HG02588 (cell line): ENCODE measurements at regions not wholly inside any gene's neighbourhood (a gene's known extent, or its start where the extent isn't known, plus 50 kb on each side); places are given as distances from the start of the nearest gene placed in this dataset.
A peak's percentile ranks its signal among the peaks of the same experiment; 100 is the strongest.
"Not testable (repeated sequence)": the region's sequence is repeated elsewhere in the genome, so short reads cannot be mapped to it uniquely, and the experiment has no call there.

Source experiments
- ATAC-seq: cut with Tn5 transposase; IDR thresholded peaks from one replicate; pipeline ENCODE4 v1.9.1; 2021; ENCODE audit warnings: mild to moderate bottlenecking, moderate library complexity; ENCODE audit not compliant: unreplicated experiment

DNA sequence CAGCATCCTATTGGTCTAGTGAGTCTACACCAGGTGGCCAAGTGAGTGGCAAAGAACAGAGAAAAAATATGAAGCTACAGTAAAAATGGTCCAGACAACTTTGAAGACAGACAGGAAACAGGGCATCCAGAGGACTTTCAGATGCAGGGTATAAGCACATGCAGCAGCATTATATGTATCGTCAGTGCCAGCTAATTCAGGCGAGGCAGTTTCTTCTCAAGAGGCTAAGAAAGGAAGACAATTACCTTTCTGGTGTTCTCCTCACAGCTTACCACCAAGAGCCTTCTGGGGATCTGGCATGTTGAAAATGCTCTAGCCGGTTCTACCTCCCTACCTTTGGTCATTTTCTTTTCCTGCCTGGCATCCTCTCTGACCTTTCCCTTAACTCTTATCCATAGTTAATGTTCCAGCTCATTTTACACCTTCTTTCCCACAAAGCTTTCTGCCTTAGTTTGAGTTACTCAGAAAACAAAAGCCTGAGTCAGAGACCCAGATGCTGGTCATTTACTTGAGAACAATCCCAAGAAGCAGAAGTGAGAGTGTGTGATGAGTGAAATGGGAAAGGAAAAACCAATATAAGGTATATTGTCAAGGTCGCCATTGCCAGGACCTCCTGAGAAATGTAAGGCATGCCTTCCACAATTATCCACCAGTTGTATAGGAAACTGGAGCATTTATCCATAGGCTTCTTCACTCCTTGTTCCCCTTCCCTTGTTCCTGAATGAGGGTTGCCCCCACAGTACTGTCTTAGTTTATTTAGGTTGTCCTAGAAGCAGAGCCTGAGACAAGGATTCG lies 444.1 kb downstream of the PLPP3 start:
- ATAC-seq, result peak; percentile 60

DNA sequence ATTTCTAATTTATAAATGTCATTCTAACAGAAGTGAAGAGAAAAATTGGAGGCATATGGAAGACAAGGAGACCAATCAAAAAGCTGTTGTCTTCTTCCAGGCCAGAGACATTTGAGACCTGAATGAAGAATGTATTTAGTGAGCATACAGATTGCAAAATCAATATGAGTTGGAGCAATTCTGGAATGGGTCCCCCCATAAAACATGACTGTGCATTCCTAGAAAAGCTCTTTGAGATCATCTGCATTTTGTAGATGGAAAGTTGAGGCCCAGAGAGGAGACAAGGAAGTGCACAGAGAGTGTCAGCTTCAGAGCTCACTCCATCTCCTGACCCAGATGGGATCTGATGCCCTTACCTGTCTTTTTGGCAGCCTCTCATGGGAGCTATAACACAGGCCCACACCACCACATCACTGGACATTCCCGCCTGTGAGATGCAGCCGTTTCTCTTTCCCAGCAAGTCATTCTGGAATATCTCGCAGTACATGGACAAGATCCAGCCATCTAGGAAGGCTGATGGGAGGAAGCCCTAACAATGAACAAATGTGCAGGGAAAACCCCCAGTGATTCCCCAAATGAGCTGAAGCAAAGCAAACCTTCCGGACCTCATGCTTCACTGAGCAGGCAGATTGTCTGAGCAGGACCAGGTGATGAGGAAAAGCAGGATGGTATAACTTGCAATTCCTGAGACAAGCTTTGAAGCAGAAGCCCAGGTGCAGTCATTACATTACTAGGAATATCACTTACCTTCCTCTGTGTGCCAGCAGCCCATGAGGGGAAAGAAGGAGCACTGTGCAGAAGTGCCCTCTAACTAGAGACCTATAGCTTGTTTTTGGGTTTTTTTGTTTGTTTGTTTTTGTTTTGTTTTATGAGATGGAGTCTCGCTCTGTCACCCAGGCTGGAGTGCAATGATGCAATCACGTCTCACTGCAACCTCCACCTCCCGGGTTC lies 445.6 kb downstream of the PLPP3 start:
- ATAC-seq, result peak; percentile 57

DNA sequence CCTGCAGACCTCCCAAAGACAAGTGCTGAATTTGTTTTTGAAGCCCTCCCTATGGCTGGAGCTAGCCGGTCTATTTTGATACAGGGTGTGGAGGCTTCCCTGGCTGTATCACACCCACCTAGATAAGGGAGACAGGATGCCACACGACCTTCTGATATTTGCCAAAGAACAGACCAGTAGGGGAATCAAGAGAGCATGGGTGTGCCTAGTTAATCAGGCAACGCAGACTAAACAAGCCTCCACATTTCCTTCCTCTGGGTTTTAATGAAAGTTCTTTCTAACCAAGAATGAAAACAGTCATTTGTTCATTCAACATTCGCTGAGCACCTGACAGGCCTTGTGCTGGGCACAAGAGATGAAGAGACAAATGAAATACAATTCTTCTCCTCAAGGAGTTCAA lies 446.8 kb downstream of the PLPP3 start:
- no peak for ATAC-seq

DNA sequence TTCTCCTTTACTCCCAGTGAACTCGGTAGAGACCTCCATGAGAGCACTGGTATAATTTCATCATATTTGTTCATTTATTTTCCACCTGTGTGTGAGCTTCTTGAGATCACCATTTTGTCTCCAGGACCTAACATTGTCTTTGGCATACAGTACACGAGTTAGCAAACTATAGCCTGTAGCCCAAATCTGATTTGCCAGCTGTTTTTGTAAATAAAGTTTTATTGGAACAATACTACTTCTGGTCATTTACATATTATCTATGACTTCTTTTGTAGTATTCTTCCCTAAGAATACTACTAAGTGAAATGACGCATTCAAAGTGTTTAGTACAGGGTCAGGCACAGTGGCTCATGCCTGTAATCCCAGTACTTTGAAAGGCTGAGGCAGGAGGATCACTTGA lies 449.5 kb downstream of the PLPP3 start:
- ATAC-seq, result no peak

DNA sequence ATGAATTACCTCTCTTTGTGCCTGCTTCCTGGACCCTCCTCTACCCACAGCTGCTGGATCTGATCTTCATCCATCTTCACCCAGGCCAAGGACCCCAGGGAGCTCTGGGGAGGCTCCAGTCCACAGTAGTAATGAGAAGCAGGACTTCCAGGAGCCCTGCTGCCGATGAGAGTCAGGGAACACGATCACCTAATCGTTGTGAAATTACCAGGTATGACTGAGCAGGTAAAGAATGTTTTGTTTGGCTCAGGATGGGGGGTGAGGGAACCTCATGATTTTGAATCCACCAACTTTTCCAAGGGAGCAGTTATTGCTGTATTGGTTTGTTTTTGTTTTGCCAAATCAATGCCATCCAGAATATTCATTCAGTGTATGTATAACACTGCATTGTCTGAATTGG lies 454.0 kb downstream of the PLPP3 start:
- ATAC-seq, result no peak

DNA sequence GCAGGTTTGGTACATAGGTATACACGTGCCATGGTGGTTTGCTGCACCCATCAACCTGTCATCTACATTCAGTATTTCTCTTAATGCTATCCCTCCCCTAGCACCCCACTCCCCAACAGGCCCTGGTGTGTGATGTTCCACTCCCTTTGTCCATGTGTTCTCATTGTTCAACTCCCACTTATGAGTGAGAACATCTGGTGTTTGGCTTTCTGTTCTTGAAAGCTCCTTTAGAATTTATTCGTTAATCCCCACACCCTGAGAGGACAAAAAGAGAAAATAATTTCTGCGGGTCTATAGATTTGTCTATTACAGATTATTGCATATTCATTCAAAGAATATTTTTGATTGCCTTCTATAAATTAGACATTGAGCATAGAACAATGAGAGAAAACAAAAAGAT lies 455.5 kb downstream of the PLPP3 start:
- no peak for ATAC-seq

DNA sequence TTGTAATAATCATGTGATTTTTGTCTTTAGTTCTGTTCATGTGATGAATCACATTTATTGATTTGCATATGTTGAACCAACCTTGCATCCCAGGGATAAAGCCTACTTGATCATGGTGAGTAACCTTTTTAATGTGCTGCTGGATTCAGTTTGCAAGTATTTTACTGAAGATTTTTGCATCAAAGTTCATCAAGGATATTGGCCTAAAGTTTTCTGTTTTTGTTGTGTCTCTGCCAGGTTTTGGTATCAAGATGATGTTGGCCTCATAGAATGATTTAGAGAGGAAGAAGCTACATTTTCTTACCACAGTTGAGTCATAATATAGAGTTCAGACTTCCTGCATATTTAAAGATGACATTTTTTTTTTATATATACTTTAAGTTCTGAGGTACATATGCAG lies 455.9 kb downstream of the PLPP3 start:
- no peak for ATAC-seq

DNA sequence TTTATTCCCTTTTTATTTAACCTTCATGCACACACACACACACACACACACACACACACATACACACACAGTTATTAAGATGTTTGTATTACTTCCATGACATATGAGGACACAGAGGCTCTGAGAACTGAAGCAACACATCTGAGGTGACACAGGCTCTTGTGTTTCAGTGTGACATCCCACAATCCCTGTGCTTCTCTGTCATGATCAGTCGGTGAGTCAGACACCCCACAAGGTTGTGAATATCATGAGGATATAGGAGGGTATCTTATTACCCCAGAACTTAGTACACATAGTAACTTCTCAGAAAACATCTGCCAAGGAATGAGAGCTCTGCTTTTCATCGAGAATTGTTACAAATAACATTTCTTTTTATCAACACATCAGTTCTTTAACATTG lies 459.3 kb downstream of the PLPP3 start:
- ATAC-seq, result no peak

DNA sequence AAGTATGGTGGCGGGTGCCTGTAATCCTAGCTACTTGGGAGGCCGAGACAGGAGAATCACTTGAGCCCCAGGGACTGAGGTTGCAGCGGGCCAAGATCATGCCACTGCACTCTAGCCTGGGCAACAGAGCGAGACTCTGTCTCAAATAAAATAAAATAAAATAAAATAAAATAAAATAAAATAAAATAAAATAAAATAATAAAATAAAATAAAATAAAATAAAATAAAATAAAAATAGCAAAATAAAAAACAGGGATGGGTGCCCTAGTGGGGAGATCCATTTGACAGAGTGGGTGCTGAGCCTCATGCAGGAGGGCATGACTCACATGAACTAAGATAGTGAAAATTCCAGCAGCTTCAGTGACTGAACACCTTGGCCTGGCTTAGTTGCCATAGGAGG lies 460.7 kb downstream of the PLPP3 start:
- not testable (repeated sequence) for ATAC-seq

DNA sequence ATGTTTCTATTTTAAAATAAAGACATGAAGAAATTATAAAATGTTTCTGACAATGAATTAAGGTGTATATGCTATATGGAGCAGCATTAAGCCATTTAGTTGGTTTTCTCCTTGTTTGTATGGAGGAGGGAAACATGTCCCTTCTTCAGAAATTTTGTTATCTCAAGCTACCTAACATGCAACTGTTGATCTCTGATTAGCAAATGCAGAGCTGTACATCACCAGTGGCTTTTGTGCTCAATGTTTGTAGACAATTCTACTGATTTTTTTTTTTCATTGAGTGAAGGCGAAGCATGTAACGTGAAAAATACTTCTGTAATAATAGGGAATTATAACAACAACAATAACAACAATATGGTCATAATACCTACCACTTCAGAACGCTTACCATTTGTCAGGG lies 463.7 kb downstream of the PLPP3 start:
- ATAC-seq, result no peak

DNA sequence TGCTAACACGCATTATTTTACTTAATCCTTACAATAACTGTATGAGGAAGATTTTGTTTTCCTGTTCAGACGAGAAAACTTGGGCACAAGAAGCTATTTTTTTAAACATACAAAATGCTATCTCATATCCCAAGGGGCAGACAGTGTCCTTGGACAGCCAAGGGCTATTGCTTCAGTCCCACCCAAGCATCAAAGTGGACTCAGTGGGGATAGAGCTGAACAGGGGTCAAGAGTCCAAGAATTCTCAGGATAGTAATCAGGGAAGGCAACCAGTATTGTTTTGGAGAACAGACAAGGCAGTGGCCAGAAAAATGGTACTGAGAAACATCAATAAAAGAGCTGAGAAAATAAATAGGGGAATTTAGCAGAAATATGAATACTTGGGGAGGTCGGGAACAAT lies 465.7 kb downstream of the PLPP3 start:
- no peak for ATAC-seq

DNA sequence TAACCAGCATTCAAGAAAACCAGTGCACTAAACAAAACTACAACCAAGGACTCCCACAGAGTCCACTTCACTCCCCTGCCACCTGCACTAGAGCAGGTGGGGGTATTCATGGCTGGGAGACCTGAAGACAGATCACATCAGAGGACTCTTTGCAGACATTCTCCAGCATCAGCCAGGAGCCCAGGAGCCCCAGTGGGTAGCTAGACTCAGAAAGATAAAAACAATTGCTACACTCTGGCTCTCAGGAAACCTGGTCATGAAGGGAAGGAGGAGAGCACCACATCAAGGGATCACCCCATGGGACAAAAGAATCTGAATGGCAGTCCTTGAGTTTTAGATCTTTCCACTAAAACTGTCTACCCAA lies 472.1 kb downstream of the PLPP3 start:
- no peak for ATAC-seq

DNA sequence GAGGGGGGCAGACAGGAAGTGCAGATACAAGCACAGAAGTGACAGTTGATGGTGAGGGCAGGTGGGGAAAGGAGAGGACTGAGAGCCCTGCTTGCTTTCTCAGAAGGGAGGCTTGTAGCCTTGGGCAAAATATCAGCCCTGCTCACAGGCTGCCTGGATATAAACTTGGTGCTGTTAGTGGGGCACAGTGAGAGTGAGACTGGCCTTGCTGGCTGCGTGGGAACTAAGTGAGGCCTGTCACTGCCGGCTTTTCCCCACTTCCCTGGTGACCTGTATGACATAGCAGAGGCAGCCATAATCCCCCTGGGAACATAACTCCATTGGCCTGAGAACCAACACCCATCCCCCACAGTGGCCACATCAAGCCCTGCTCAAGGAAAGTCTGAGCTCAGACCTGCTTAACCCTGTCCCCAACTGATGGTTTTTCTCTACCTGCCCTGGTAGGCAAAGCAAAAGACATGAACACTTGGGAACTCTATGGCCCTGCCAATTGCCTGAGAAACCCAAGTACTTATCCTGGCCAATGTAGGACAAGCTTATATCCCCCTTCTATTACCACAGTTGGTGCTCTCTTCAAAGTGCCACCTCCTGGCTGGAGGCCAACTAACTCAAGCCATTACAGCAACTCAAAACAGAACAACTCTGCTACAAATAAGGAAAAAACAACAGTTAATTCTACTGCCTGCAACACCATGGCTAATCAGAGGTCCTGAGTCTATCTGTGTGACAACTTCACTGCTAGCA lies 472.7 kb downstream of the PLPP3 start:
- no peak for ATAC-seq

DNA sequence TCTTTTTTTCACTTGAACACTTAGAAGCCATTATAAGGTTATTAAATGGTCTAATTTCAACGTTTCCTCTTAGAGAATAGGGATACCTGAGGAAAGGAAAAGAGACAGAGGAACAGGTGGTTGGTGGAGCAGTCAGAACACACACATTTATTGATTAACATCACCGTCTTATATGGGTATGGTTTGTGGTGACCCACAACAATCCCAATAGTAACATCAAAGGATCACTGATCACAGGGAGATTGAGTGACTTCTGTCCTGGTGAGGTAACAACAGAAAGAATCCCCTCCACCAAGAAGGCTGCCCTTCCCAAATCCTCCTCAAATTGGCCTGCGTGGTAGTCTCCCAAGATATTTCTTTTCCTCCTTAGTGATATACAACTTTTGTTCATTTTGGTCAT lies 474.0 kb downstream of the PLPP3 start:
- ATAC-seq, result no peak

DNA sequence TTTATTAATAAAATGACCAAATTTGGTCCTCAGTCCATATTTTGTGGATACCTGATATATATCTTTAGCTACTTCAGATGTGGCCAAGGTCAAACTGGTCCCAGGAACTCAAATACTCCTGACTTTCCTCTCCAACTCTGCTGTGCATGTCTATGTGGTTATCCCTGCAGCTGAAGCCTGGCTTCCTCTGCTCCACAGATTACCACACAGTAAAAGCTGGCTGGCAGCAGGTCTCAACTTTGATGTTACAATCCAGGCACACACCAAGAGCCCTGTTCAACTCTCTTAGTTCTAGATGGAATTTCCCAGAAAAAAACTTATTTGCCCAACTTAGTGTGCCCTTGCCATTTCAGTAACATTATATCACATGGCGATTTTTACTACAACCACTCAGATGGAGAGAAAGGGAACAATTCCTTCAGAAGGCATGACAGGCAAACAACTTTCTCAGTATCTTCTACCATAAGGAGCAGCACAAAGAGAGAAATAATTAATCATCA lies 479.5 kb downstream of the PLPP3 start:
- ATAC-seq, result no peak

DNA sequence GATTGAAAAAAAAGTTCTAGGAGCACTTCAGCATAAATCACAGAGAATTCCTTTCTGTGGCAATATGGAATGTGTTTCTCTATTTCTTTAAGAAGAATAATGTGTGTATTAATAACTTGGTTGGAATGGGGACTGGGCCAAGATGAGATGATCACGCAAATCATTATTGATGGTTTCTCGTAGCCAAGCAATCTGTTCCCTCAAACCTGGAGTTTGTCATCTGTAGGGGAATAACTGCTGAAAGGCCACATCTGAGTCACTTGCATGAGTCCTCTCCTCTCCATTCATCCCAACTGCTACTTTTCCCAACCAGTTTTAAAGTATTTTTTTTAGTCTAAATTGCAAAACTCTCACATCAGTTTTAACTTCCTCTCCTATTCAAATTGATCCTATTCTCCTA lies 480.4 kb downstream of the PLPP3 start:
- no peak for ATAC-seq

DNA sequence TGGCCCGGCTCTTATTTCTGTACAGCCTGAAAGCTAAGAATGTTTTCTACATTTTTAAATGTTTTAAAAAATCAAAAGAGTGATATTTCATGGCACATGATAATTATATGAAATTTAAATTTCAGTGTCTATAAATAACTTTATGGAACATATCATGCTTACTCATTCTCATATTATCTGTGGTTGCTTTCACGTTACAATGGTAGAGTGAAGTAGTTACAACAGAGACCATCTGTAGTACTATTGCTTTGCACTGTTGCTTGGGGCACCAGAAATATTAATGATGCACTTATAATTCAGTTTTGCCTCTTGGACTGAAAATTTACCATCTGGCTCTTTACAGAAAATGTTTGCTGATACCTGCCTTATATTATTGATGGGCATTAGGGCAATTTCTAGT lies 481.6 kb downstream of the PLPP3 start:
- ATAC-seq, result no peak

DNA sequence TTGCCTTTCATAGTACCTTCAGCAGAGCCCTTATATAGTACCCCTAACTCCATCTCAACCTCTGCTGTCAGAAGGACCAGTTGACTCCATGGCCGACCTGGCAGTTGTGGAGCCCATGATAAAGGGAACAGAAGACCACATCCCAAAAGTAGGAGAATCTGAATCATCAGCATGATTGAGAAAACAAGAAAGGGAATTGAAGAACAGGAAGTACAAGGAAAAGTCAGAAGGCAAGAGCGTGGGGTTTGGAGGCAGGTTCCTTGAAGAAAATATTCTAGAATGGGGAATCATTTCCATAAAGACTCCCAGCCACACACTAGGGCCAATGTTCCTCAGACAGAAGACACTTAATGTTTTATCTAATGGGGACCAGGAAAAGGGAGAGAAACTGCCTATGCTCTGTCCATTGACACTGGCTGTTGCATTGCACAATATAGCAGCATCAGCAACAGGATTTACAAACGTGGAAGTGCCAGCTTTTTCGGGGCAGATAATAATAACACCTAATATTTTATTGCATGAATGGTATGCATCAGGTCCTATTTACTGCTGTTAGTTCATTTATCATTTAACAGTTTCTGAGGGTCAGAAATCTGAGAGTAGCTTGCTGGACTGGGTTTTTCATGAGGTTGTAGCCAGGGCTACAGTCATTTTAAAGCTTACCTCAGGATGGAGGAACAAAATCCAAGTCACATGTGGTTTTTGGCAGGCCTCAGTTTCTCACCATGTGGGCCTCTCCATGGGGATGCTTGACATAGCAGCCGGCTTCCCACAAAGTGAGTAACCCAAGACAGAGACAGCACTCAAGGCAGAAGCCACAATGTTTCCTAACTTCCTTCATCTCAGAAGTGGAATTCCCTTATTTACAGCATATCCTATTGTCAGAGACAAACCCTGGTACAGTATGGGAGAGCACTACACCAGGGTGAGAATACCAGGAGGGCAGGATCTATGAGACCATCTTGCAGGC lies 483.4 kb downstream of the PLPP3 start:
- no peak for ATAC-seq

DNA sequence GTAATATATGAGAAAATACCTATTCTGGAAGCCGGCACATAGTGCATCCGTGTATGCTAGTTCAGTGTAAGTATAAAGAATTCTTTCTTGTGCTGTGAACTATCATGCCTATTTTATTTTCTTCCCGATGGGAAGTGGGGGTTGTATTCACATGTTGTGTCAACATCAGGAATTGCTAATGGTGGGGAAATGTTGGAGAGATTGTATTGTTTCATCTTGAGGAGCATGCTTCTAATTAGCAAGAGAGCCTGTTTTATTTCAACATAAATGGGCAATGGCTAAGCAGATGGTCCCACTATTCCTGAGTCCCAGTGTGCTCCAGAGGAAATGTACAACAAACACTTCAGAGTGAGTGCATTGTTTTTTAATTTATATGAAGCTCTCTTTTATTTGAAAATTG lies 485.2 kb downstream of the PLPP3 start:
- ATAC-seq, result no peak
